NCI-H2107 treated with DMSO at 0.1 percent for 48 hours (cell line): ENCODE measurements at regions not wholly inside any gene's neighbourhood (a gene's known extent, or its start where the extent isn't known, plus 50 kb on each side); places are given as distances from the start of the nearest gene placed in this dataset.

Experiments
- DNase-seq: peaks from one replicate; lab custom pipeline; 2025; ENCODE audit not compliant: unreplicated experiment; lab: John Stamatoyannopoulos, UW

DNA sequence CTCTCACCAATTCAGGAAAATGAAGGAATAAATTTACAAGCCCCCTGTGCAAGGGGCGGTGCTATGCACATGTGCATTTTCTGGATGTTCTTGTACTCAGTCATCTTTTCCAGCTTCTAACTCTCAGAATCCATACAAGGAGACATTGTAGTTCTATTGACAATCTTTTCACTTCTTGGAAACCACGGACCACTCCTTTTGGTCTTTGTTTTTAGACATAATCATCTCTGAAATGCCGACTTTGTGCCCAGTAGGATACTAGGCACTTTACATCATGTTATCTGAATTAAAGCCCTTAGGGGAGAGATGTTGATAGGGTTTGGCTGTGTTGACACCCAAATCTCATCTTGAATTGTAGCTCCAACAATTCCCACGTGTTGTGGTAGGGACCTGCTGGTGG is 322.6 kb upstream of the WWC1 start:
- no peak for DNase-seq

DNA sequence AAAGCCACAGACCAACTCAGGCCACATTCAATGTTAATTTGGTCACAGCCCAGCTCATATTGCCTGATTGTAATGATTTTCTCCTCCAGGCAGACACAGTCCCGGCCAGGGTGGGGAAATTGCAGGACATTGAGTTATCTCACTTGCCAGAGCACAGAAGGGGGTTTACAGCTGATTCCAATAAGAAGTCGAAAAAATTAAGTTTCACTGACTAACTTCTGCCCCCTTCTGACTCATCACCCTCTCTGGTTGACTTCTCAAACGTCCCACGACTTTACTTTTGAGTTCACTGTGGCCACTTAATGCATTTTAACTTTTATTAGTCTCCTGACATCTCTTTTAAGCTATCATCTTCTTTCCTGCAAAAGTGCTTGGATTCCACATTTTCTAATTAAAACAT is 321.4 kb upstream of the WWC1 start:
- DNase-seq = no peak

DNA sequence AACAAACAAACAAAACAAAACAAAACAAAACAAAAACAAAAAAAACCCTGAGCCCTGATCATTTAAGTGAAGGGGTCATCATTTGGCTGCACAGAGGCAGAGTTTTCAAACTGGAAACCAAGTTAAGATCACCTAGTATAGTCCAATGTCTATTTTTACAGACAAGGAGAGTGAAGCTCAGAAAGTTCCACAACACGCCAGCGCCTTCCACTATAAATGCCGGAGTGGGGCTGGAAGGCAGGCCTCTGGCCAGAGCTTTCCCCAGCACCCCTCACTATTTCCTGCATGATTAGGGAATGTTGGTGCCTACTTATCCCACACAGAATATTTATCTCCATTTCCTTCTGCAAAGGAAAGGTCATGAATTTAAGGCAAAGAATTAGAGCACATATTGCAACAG is 319.7 kb upstream of the WWC1 start:
- no peak for DNase-seq

DNA sequence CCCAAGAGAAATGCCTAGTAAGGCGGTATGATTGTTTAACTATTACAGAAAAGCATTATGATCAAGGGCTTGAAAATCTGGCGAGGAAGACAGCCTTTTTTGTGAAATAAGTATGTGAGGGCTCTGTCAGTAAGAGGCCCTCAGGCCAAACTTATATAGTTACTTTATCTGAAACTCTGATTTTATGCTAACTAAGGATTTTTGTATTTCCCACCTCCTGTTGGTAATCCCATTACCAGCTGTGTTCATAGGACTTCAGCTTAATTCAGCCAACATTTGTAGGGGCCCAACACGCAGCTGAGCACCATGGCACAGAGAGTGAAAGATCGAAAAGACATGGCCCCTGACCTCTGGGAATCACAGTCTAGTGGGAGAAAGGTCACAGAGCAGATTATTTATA is 318.3 kb upstream of the WWC1 start:
- DNase-seq = no peak

DNA sequence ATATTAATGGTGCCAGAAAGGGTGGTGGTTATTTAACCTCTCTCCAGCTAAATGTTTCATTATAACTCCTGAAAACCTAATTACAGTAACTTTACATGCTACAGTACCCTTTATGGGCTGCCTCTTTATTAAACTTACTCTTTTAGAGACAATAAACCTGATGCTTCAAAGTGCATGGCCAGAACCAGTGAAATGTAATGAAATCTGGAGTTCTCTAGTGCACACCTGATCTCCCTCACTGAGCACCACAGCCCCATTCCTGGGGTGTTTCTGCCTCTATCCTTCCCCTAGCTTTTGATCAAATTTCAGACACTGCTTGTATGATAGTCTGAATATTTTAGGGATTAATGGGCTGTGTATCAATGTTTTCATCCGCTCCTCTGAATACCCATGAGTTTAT is 306.5 kb upstream of the WWC1 start:
- DNase-seq = no peak

DNA sequence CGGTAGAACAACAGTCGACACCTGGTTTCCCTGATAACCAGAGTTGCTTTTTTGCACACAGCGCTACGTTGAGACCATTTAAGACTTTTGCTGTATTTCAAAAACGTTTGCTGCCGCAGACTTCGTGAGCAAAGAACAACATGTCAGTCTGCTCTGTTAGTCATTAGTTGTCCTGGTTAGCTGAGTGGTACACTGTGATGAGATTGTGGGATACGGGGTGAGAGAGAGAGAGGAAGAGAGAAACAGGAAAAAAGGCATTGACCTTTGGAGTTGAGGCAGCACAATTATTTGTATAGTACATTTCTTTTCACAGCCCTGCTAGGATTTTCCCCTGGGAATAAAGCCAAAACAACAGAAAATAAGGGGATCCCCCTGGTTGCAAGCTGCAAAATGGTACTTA is 306.1 kb upstream of the WWC1 start:
- no peak for DNase-seq

DNA sequence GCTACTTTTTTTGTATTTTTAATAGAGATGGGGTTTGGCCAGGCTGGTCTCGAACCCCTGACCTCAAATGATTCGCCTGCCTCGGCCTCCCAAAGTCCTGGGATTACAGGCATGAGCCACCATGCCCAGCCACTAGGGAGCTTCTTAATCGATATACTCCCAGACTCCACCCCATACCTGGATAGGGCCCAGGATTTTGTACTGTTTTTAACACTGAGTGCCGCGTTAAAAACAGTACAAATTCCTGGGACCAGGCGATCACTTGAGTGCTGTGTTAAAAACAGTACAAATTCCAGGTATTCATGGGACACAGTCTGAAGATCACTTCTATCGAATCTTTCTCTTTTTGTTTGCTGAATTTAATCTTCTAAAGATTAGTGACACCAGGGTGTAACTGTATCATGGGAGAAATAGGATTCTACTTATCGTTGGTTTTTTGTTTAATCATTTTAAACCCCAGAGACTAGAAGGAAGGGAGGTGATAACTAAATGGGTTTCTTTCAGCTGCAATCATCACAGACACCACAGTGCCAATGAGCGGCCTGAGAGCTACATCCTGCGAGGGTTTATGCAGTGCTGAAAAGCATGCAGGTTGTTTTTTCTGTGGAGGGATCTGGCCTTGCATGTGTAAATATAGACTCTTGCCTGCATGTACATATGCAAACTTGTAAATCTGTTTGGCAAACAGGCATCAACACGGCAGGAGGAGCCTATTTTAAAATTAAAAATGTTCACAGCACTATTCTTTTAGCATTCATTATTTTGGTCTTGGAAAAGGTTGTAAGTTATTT is 303.8 kb upstream of the WWC1 start:
- no peak for DNase-seq

DNA sequence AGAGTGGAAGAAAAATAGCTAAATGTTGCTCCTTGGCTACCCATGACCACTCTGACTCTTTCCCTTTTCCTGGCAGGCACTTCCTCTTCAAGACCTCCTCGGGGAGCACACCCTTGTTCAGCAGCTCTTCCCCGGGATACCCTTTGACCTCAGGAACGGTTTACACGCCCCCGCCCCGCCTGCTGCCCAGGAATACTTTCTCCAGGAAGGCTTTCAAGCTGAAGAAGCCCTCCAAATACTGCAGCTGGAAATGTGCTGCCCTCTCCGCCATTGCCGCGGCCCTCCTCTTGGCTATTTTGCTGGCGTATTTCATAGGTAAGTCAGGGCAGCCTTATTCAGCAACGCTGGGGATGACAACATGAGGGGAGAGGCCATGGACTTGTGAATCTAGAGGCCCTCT is 298.6 kb upstream of the WWC1 start:
- DNase-seq = no peak

DNA sequence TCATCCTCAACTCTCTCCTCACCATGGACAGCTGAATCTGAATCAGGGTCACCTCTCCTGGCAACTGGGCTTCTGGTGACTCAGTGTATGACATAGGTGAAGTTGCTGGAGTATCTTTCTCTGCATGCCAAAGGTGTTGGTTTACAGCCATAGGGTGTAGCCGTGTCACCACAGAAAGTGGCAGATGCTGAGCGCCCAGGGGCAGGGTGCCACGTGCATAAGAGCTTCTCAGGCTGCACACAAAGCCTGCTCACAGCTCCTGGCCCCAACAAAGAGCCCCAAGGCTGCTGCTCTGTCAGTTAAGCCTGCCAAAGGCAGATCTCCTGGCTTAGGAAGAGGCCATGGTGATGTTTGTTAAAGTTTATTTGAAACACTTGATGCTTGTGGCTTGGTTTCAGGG is 297.7 kb upstream of the WWC1 start:
- no peak for DNase-seq

DNA sequence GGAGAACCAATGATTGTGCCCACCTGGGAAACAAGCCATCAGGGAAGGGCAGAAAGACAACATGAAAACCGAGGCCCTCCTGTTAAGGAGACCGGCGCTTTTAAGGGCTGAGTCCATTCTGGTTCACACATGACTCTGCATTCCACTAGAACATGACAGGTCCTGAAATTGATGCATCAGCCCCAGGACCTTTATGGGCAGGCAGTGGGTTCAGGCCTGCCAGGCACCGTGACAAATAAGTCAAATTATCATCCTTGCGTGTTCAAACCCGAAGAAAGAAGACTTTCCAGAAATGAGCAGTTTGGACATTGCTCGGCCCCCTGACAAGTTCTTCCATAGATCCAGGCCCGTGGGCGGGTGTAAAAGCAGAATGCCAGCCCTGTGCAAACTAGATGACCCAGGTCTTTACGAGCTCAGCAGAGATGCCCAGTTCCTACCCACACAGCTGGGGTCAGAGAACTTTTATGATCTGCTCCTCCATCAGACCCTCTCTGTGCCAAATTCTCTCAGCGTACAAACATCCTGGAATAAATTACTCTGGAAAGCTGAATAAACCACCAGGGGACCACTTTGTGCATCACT is 295.5 kb upstream of the WWC1 start:
- no peak for DNase-seq

DNA sequence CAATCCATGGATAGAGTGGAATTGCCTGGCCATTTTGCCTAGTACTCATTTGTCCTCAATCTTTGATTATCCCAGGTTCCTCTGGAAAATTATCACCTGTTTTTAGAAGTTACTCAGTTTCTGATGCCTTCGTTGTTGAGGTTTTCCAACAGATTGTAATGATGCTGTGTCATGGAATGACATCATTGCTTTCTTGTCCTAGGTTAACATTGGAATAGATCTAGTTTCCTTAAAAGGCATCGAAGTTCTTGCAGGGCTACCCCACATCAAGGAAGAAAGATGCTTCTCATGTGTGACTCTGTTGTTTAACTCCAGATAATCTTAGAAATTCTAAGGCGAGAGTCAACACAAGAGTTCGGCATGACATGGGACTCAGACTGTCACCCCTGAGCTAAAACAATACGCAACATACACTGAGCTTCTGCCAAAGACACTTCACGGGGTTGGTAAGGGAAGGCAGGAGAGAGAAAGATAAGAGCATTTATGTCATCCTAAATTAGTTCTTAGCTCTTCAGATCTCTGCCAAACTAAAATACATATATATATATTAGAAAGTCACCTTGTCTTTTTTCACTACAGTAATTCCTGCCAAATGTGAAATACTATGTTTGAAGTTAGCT is 293.2 kb upstream of the WWC1 start:
- DNase-seq = no peak

DNA sequence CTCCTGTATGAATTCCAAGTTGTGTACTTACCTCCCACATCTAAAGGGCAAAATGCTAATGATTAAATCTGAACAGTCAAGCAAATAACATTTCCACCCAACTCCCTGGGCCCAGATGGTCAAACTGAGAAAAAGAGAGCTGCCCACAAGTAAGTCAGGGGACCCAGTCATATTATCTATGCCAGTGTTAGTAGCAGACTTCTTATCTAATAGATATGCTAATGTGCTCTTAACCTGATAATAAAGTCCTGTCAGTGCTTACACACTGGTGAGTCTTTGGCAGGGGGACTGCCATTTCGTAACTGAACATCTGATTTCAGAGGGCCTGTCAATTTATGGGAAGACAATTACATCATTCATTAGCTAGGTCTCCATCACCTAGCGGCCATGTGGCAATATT is 292.3 kb upstream of the WWC1 start:
- no peak for DNase-seq

DNA sequence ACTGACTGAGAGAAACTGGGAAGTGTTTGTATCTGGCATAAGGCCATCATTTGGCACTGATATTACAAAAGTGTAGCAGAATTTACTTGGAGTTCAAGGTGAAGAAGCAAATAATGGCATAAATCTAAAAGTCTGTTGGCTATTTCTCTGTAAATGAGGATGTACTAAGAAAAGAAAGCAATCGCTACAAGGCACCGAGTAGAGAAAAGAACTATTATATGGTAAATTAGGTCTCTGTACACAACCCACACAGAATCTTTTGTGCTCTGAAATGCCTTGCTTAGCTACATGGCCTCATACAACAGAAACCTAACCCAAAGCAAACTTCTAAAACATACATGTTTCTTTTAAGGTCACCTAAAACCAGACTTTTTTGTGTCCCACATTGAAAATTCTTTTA is 290.1 kb upstream of the WWC1 start:
- DNase-seq = no peak

DNA sequence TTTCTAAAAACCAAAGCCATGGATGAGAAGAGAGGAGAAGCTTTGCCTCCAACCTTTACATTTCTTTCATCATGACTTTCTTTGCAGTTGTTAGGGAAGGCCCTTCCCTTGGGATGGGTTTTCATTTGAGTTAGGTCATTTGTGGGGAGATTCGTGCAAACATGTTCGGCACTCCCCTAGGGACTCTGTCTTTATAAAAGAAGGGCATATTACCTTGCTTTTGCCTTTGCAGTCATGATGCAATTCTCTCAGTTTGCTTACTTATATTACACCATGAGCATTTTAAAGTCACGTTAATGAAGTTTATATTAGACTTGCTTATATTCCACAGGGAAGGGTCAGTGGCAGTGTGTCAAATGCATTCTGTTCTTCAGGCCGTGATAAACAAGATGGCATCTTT is 289.3 kb upstream of the WWC1 start:
- peak; percentile 48 for DNase-seq

DNA sequence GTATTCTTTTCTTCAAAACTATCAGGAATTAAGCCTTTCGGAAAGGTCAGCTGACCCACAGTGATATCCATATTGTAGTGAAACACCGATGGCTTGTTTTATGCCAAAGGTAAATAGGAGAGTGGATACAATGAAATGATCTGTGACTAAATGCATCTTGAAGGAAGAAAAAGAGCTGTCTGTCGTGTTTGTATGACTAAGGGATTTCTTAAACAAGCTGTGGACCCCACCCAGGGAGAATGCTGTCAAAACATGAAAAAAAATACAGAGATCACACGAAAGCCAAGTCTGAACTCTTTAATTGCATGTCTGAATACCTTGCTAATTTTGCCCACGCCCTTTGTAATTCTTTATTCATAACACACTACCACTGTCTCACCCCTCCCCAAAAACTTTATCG is 286.4 kb upstream of the WWC1 start:
- DNase-seq = no peak

DNA sequence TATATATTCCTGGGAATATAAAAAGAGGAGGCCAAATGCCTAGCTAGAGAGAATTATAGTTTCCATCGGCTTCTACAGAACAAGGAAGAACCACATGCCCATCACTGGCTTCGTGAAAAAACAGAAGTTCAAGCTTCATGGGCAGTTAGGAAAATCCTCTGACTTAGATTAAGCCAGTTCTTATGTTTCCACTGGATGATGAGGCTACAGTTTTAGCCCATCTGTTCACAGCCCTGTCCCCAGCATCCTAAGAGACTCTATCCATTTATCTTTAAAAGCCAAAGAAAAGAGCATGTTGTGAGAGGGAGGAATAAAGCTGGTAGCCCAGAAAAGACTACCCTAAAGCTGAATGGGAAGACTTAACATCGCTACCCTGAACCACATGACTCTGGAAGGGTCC is 285.5 kb upstream of the WWC1 start:
- DNase-seq = no peak

DNA sequence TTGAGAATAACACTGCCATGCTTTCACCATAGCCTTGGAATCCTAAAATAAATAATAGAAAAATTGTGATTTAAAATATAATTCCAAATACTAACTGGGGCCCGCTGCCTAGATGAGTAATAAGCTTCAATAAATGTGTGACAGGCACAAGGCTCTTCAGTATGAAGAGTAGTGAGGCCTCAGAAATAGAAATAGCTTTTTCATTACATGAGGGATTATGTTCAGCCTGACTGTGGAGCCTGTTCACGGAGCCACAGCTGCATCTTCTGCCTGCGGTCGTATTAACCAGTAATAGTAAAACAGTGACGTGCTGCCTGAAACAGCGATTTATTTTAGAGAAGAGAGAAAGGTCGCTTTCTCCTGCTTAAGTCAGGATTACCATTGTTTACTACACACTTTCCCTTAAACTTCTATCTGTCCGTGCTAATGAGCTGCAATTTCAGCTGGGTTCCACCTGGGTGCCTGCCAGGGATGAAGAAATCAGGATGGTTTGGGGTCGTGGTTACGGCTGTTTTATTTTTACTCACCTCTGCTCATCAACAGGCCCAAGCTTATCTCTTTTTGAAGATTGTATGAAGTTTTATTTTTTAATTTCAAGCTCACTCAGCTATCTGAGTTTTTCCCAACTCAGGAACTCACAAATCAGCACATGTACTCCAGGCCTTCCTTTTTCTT is 284.9 kb upstream of the WWC1 start:
- no peak for DNase-seq

DNA sequence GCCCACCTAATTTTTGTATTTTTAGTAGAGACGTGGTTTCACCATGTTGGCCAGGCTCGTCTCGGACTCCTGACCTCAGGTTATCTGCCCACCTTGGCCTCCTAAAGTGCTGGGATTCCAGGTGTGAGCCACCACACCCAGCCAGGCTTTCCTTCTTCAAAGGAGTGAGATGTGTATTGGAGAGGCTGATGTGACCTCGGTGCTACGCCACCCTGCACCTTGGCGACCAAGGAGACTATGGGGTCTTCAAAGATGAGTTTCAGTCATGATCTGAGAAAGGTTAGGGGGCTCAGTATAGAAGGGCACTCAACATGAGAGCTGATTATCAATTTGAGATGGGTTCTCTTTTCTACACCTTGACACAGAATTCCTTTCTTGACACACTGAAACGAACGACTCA is 284.2 kb upstream of the WWC1 start:
- DNase-seq = no peak

DNA sequence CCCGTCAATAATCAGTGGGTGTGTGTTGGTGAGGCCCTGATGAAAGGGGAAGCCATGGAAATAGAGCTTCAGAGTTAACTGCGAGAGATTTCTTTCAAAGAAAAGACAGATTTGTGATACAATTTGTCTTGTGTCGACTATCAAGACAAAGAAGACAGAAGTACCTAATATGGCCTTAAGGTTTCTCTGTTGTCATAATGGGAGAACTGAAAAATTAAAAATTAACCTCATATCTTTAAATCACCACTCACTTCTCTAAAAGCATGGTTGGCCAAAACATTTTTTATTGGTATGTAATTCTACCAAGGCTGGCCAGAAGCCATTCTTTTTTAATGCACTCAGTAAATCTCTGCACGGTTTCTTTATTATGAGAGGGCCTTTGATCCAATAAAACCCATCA is 282.9 kb upstream of the WWC1 start:
- no peak for DNase-seq

DNA sequence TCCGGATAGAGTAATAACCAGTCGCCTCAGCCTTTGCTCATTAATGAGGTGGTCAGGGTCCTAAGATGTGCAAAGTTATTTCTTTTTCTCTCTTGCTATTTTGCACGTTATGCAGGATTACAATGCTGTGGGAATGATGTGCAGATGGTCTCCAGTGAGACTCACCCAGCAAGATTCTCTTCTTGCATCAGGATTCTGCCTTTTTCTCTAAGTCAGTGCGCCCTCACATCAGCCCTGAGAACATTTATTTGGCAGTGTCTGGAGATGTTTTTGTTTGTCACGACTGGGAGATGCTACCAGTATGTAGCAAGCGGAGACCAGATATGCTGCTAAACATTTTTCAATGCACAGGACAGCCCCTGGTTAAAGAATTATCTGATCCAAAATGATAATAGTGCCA is 280.3 kb upstream of the WWC1 start:
- no peak for DNase-seq

DNA sequence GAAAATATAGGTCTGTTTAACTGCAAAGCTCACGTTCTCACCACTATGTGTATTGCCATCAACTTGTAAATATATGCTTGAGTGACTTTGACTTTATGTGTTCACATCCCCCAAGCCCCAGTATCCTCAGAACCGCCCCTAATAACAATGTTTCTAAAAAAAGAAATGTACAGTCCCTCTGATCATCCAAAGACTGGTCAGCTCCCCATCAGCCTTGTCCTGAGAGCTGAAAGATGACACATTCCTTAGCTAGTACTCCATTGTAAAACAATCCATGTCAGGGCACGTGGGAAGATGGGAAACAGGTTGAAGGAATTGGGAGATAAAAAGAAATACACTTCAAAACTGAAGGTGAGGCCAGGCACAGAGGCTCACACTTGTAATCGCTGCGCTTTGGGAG is 279.4 kb upstream of the WWC1 start:
- DNase-seq = no peak

DNA sequence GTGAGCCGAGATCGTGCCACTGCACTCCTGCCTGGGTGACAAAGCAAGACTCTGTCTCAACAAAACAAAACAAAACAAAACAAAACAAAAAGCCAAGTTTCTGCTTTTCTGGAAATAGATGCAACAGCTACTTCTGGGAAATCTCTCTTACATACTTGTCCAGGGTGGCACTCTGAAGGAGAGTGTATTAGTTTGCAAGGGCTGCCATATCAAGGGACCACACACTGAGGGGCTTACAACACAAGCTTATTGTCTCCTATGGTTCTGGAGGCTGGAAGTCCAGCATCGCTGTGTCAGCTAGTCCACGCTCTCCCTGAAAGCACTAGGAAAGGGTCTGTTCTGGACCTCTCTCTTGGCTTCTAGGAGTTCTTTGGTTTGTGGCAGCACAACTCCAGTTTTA is 277.9 kb upstream of the WWC1 start:
- no peak for DNase-seq
